HG03575 (cell line): ENCODE measurements at regions not wholly inside any gene's neighbourhood (a gene's known extent, or its start where the extent isn't known, plus 50 kb on each side); places are given as distances from the start of the nearest gene placed in this dataset.
"Not testable (repeated sequence)": the region's sequence is repeated elsewhere in the genome, so short reads cannot be mapped to it uniquely, and the experiment has no call there.

Source experiments
- ATAC-seq: cut with Tn5 transposase; IDR thresholded peaks from one replicate; pipeline ENCODE4 v1.9.1; 2021; ENCODE audit not compliant: unreplicated experiment, insufficient number of reproducible peaks, low FRiP score; ENCODE audit errors: extremely low read depth

DNA sequence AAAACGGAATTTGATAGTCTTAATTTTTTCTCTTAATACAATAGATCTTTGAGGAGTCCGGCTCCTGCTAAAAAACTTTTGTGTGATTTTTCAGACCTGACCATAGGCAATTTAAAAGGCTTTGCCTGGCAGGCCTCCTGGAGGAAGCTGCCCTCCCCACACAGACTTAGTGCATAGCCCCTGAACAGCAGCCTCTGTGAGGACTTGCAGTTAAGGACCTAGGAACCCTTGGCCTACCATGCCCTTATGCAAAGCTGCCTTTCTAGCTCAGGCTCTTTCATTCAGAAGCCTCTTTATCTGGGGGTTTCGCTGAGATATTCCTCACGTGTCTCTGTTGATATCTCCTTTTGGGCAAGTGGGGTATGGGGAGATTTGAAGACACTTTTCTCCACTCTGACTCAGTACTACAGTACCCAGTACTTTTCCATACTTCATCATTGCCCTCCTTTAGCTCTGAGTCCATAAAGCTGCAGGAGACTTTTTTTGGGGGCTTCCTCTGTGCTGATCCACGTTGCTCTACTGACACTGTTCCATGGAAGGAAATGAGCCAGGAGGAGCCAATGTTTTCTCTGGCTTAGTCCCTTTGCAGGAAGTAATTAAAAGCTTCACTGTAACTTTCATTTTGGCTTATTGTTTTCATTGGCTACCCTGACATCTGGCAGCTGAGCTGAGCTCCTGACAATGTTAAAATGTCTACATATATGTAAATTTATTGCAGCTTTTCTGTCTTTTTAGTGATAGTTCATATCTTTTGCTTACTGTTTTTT is 283.1 kb downstream of the TDRD3 start:
- ATAC-seq: no peak

DNA sequence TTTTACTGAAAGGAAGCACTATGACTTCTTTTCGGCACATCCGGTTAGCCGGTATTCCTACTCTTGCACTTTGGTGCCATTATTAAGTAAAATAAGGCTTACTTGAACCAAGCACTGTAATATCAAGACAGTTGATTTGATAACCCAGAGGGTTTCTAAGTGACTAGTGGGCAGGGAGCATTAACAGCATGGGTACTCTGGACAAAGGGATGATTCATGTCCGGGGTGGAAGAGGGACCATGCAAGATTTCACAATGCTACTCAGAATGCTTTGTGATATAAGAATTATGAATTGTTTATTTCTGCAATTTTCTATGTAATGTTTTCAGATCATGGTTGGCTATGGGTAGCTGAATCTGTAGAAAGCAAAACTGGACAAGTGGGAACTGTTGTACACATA is 282.1 kb downstream of the TDRD3 start:
- no peak for ATAC-seq

DNA sequence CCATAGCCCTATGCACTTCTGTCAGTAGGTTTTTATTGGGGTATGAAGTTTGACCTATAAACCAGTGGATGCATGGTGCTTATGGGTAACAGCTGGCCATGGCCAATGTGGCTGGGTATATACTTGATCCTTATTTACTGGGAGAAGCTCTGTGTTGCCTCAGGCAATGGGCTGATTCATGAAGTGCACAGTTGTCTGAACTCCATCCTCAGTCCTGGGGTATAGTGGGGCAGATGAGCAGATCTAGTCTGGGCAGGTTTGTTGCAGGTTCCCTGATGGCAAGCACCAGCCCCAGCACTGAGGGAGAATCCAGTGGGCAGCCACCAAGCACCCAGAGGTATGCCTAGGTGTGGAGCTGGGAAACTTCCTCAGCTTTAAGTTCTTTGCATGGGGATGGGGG is 274.4 kb downstream of the TDRD3 start:
- ATAC-seq: no peak

- ATAC-seq: no peak
Observed at GRCh38 chr13:60663788-60664187, 266.8 kb downstream of the TDRD3 start.

DNA sequence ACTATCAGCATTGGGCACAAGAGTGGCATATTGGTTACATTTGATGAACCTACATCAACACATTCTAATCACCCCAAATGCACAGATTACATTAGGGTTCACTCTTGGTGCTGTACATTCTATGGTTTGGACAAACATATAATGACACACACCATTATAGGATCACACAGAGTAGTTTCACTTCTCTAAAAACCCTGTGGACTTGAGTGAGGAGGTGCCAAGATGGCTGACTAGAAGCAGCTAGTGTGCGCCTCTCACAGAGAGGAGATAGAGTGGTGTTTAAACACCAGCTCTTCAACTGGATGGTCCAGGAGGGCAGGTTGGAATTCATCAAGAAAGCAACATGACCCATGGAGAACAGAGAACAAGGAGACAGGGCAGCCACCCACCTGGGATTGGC is 265.6 kb downstream of the TDRD3 start:
- ATAC-seq: no peak

DNA sequence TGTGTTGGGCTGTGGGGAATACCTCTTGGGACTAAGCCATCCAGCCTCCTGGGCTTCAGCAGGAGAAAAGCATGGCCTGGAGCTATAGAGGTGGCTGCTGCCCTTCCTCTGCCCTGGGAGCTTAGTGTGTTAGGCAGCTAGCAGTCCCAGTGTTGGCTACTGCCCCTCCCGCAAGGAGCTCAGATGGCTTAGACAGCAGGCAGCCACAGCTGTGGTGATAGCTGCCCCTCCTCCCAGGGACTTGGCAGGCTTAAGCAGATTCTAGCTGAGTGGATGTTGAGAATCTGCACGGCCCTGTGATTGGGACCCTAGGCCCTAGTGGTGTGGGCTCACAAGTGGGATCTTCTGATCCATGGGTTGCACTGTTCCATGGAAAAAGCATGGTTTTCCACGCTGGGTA is 264.5 kb downstream of the TDRD3 start:
- ATAC-seq: no peak

- not testable (repeated sequence) for ATAC-seq
Observed at GRCh38 chr13:60657586-60657985, 260.6 kb downstream of the TDRD3 start.

GRCh38 chr13:60655256-60655655 is 258.2 kb downstream of the TDRD3 start:
- ATAC-seq: no peak

- no peak for ATAC-seq
Observed at GRCh38 chr13:60654415-60654814, 257.4 kb downstream of the TDRD3 start.

- ATAC-seq: no peak
Observed at GRCh38 chr13:60647547-60647946, 250.5 kb downstream of the TDRD3 start.

DNA sequence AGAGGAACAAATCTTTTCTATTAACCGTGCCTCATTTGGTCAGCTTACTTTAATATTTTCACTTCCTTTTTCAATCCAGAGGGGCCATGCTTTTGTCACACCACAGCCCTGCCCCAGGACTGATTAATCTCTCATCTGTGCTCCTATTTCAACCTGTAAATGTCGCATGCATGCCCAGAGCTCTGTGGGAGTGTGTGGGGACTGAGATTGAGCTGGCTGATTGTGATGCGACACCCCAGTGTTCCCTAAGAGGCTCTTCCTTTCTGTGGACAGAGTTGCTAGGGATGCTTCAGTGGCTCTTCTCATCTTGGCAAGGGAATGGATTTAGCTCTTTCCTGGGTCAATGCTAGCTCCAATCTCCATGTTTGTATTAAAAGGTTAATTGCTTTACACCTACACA is 249.6 kb downstream of the TDRD3 start:
- ATAC-seq: no peak

DNA sequence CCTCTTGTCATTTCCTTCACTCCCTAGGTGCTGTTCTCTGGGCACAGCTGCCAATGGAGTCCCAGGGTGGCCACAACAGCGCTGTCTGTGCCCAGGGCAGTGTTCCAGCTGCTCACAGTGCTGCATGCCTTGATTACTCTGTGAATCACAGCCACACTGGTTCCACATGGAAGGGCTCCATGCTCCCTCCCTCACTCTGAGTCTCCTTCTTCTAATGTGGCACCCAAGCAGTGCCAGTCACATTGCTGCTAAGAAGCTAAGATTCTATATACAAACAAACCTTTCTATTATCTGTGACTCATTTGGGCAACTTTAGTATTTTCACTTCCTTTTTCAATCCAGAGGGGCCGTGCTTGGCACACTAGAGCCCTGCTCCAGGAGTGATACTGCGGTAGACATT is 248.7 kb downstream of the TDRD3 start:
- ATAC-seq: no peak

DNA sequence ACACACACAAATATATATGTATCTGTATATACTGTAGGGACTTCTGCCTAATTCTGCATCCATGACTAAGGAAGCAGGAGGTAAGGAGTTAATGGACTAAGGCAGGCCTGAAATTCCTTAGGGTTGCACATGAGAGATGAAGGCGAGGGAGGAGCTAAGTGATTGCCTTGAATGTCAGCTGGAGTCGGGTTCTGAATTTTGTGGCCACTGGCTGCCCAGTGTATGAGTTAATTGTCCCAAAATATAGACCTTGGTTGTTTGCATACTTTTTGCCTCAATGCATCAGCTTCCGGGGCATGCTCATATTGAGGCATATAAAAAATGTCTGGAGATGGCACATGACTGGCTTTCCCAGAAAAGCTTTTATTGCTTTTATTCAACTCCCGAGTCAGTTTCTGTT is 245.5 kb downstream of the TDRD3 start:
- no peak for ATAC-seq

DNA sequence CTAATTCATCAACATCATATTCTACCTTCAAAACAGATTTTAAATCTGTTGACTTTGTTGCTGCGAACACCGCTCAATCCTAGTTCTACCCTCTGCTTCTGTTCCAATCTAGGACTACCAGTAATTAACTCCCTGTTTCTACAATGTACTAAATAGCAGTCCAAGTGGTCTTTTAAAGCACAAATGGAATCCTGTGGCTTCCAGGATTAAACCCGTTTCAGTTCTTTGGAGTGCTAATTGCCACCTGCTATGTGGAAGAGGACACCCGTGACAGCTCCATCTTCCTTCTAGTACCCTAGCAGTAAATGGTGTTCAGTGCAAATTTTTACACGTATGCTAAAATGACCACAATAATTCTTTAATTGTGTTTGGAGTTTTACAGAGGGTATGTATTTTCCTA is 232.1 kb downstream of the TDRD3 start:
- no peak for ATAC-seq

DNA sequence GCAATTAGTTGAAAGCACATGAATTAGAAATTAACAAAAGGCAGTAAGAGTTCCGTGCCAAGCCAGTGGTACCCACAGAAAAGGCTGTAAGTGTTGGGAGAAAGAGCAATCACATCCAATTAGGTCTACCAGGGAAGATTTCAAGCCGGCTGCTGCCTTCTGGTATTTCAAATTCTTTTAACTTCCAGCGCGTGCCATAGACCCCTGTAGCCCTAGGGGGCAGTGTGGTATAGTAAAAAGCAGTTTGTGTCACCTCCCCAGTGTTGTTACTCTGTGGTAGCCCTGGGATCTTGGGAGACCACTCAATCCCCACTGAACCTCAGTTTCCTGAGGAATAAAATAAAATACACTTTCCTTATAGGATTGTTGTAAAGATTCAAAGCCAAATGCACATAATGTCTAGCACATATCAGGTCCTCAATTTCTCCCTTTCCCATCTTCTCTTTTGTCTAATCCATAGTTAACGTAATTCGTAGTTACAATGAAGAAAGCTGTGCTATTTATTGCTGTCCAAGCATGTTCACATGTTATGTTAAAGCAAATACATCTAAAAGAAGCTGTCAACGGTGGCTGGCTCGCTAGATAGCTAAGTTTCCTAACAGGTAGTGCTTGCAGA is 230.2 kb downstream of the TDRD3 start:
- no peak for ATAC-seq
